DND-41 (cell line): ENCODE measurements at regions not wholly inside any gene's neighbourhood (a gene's known extent, or its start where the extent isn't known, plus 50 kb on each side); places are given as distances from the start of the nearest gene placed in this dataset.

Experiments used
- ATAC-seq: fragments of 200-7000 bp; cut with Tn5 transposase; 3 replicates; pipeline ENCODE4 v1.9.1; 2021; ENCODE audit warnings: low read depth; ENCODE audit not compliant: insufficient read depth
- DNase-seq: peaks from one replicate; pipeline ENCODE4 v3.0.0-alpha.2; 2020
- H2AFZ ChIP-seq: 2 replicates; pipeline ENCODE4 v1.6.0; 2012; ENCODE audit warnings: low read depth, low read length
- H3K27ac ChIP-seq: 2 replicates; pipeline ENCODE4 v1.5.1; 2012; ENCODE audit warnings: low read length, inconsistent platforms
- H3K27me3 ChIP-seq: fragments of 200-600 bp; sonication (generic); 2 replicates; pipeline ENCODE4 v1.6.0; 2012; ENCODE audit warnings: low read length, mild to moderate bottlenecking, inconsistent platforms; ENCODE audit not compliant: insufficient read depth, poor library complexity
- H3K36me3 ChIP-seq: 2 replicates; pipeline ENCODE4 v1.5.1; 2012; ENCODE audit warnings: low read length, inconsistent platforms; ENCODE audit not compliant: insufficient read depth
- H3K4me1 ChIP-seq: 2 replicates; pipeline ENCODE4 v1.5.1; 2012; ENCODE audit warnings: mild to moderate bottlenecking, low read length; ENCODE audit not compliant: insufficient read depth
- H3K4me2 ChIP-seq: 2 replicates; pipeline ENCODE4 v1.6.0; 2012; ENCODE audit warnings: mild to moderate bottlenecking, moderate library complexity, low read length, inconsistent platforms; ENCODE audit not compliant: insufficient read depth
- H3K4me3 ChIP-seq, 2 experiments: fragments of 200-600 bp in 1 of 2; shearing (Covaris generic) in 1 of 2; 2 replicates each; pipeline ENCODE4 v1.5.1; 2012 to 2016; ENCODE audit warnings: inconsistent platforms in 2 of 2, low read length in 2 of 2, mild to moderate bottlenecking in 2 of 2, low read depth in 1 of 2, moderate library complexity in 1 of 2
- H3K79me2 ChIP-seq: 2 replicates; pipeline ENCODE4 v1.6.0; 2012; ENCODE audit warnings: low read length, inconsistent platforms; ENCODE audit not compliant: insufficient read depth
- H3K9ac ChIP-seq: 2 replicates; pipeline ENCODE4 v1.6.0; 2012; ENCODE audit warnings: low read depth, mild to moderate bottlenecking, inconsistent platforms, low read length, moderate library complexity
- H3K9me3 ChIP-seq: 2 replicates; pipeline ENCODE4 v1.5.1; 2012; ENCODE audit warnings: low read length, moderate library complexity, mild to moderate bottlenecking, inconsistent platforms; ENCODE audit not compliant: insufficient read depth, severe bottlenecking
- H4K20me1 ChIP-seq: 2 replicates; pipeline ENCODE4 v1.6.0; 2012; ENCODE audit warnings: low read length; ENCODE audit not compliant: insufficient read depth
- CTCF ChIP-seq: IDR thresholded peaks from 2 replicates; pipeline ENCODE4 v1.5.1; 2012; ENCODE audit warnings: borderline replicate concordance, low read length, moderate library complexity, mild to moderate bottlenecking; ENCODE audit not compliant: poor library complexity, severe bottlenecking; ENCODE audit errors: extremely low read depth
- EZH2 ChIP-seq: IDR thresholded peaks from 3 replicates; pipeline ENCODE4 v1.6.1; 2012; ENCODE audit warnings: borderline replicate concordance, low read depth, mild to moderate bottlenecking, moderate library complexity, low read length, inconsistent platforms; ENCODE audit not compliant: severe bottlenecking

- no peak for TF ChIP-seq CTCF
- no peak for TF ChIP-seq EZH2
- Histone ChIP-seq H3K36me3 (no peaks in the 10 kb centered on the region), H2AFZ (no peak overlapping the region), H3K27me3 (peaks cover 6% of the 10 kb centered on the region), H3K4me1 (no peaks in the 10 kb centered on the region), H3K4me3 (no peak overlapping the region), H3K79me2 (no peaks in the 10 kb centered on the region), H3K9ac (no peak overlapping the region), H4K20me1 (no peaks in the 10 kb centered on the region), H3K27ac (no peak overlapping the region), H3K4me2 (no peak overlapping the region), H3K9me3 (no peaks in the 10 kb centered on the region)
- DNase-seq (no peak), ATAC-seq (no peak)
These were observed 161.2 kb upstream of the ECI2 start for GRCh38 chr6:4296552-4296951.

- Histone ChIP-seq H3K79me2 (no peaks in the 10 kb centered on the region), H2AFZ (no peak overlapping the region)
- no peak for ATAC-seq
These were observed 160.4 kb upstream of the ECI2 start for GRCh38 chr6:4295783-4296155.

GRCh38 chr6:4295058-4295782, 159.8 kb upstream of the ECI2 start:
- Histone ChIP-seq H2AFZ (no peak overlapping the region), H3K4me2 (no peak overlapping the region), H3K9ac (no peak overlapping the region), H3K79me2 (no peaks in the 10 kb centered on the region), H3K4me1 (no peaks in the 10 kb centered on the region), H3K9me3 (no peaks in the 10 kb centered on the region), H3K27me3 (peaks cover 8% of the 10 kb centered on the region), H3K36me3 (no peaks in the 10 kb centered on the region), H3K27ac (no peak overlapping the region), H3K4me3 (no peak overlapping the region), H4K20me1 (no peaks in the 10 kb centered on the region)
- DNase-seq = no peak
- no peak for ATAC-seq
- TF ChIP-seq CTCF (no peak), EZH2 (no peak)

More at GRCh38 chr6:4295783-4296155, 160.4 kb upstream of the ECI2 start:
- no peaks in the 10 kb centered on the region for H3K36me3 ChIP-seq
- no peak overlapping the region for H3K27ac ChIP-seq
- H3K9me3 ChIP-seq = no peaks in the 10 kb centered on the region
- no peak overlapping the region for H3K9ac ChIP-seq
- no peaks in the 10 kb centered on the region for H3K4me1 ChIP-seq
- TF ChIP-seq CTCF (no peak), EZH2 (no peak)
- peaks cover 8% of the 10 kb centered on the region for H3K27me3 ChIP-seq
- no peak overlapping the region for H3K4me3 ChIP-seq
- H4K20me1 ChIP-seq = no peaks in the 10 kb centered on the region
- DNase-seq = no peak
- H3K4me2 ChIP-seq = no peak overlapping the region
